HG03280 (cell line): ENCODE measurements at regions not wholly inside any gene's neighbourhood (a gene's known extent, or its start where the extent isn't known, plus 50 kb on each side); places are given as distances from the start of the nearest gene placed in this dataset.
"Not testable (repeated sequence)": the region's sequence is repeated elsewhere in the genome, so short reads cannot be mapped to it uniquely, and the experiment has no call there.

Experiments used
- ATAC-seq: cut with Tn5 transposase; IDR thresholded peaks from one replicate; pipeline ENCODE4 v1.9.1; 2021; ENCODE audit warnings: mild to moderate bottlenecking, moderate library complexity; ENCODE audit not compliant: unreplicated experiment

GRCh38 chr21:17682924-17683323 is 70.2 kb upstream of the BTG3 start:
- ATAC-seq = no peak

DNA sequence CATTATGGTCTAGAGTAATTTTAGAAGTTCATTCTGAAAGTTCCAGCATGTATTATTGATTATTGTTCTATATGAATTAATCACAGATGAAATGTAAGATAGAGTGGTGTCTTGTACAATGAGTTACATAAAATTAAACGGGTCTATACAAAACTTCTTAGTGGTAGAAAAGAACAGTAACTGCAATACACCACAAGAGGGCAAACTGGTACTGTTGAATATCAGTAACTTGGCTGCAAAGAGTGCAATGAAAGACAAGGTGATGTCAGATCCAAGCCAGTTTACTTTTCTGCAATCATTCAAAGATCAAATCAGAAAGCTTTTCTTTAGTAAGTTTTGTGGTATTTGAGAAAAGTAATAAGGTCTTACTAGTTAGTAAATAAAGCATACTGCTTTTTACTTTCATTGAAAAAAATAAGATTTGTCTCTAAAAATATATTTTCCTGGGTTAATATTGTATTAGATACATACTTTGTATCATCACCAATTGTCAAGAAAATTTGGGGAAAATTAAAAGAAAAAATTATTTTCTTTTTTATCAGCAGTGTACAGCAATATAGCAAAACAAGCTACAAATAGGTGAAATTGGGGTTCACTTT is 66.4 kb upstream of the BTG3 start:
- ATAC-seq = peak; percentile 96

DNA sequence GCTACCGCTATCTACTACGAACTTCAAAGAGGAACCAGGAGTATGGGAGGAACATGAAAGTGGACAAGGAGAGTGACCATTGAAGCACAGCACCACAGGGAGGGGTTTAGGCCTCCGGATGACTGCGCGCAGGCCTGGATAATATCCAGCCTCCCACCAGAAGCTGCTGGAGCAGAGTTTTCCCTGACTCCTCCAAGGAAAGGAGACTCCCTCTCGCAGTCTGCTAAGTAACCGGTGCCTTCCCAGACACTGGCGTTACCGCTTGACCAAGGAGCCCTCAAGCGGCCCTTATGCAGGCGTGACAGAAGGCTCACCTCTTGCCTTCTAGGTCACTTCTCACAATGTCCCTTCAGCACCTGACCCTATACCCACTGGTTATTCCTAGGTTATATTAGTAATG is 64.2 kb upstream of the BTG3 start:
- ATAC-seq = not testable (repeated sequence)

DNA sequence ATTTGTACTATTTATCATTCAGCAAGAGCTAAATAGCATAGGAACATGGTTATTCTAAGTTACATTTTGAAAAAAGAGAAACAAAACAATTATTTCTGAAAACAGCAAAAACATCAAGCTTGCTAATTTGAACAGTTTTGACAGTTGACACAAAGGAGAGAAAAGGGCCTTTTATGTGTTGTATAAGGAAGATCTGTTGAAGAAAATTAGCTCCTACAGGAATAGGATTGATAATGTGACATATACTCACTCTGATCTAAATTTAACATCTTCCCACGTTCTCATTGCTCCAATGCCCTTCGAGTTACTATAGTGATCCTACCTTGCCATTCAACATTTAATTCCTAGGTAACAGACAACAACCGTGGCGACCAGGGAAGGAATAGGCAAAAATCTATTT is 61.4 kb upstream of the BTG3 start:
- ATAC-seq = no peak

DNA sequence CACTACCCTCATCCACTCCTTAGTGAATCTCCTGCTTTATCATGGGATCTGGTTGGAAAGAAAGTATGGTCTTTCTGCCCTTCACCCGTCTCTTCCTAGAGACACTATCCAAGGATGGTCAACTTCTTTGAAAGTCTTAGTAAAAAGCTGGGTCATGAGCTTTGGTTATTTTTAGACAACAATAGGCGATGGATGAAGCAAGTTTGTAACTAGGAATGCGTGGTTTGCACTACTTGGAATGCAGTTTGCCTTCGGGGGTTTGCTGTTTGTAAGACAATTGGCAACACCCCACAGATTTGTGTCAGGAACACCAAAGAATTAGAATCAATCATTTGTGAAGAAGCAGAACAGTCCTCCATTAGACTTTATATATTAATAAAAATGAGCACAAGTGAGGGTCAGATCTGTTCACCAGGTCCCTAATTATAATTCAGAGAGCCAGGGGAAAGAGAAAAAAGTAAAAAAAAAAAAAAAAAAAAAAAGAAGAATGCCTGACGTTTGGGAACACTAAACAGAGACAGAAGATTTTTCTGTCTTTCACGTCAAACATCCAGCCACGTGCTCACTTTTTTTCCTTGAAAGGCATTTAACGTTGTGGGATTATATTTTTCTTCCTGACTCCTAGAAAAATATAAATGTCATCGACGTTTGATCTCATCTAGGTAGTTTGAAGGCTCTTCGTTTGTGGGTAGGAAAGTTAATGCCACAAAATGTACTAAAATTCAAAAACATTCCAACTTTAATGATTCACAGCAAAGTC is 60.7 kb upstream of the BTG3 start:
- no peak for ATAC-seq

DNA sequence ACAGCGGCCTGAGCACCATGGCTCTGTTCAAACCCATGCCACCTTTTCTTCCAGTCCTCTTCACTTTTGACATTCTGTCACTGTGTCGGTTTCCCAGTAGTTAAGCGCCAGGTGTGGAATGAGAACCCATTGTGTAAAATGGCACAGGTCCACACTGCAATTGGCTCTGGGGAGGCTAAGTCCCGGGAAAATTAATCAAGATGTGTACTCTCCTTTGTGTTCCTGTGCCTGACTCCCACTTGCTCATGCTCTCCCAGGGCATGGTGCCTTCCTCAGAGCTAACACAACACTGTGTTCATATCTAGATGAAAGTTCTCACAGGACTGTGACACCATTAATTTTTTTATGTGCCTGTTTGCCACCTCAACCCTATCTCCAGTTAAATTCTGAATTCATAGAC is 59.0 kb upstream of the BTG3 start:
- no peak for ATAC-seq

- ATAC-seq = no peak
These were observed 55.9 kb upstream of the BTG3 start for GRCh38 chr21:17668479-17669140.

GRCh38 chr21:17667256-17667655 is 54.6 kb upstream of the BTG3 start:
- no peak for ATAC-seq
